HCT116 (cell line): ENCODE measurements at regions not wholly inside any gene's neighbourhood (a gene's known extent, or its start where the extent isn't known, plus 50 kb on each side); places are given as distances from the start of the nearest gene placed in this dataset.

Source experiments
- ATAC-seq: fragments of 200-7000 bp; cut with Tn5 transposase; 2 replicates; pipeline ENCODE4 v1.9.1; 2020; ENCODE audit warnings: mild to moderate bottlenecking, moderate library complexity
- BruUV-seq: library from RNA; stranded (reverse); fragments of 400-500 nt; replicated peaks from 2 replicates; lab custom pipeline; 2021; lab: Mats Ljungman, UMichigan
- CTCF ChIA-PET: fragments of 300-600 bp; sonication (Branson Sonifier 250); formaldehyde crosslinking; loops from one replicate; lab custom pipeline; 2021; ENCODE audit warnings: antibody characterized with exemption; lab: Charles Lee
- POLR2A ChIA-PET: fragments of 300-600, 350-600 bp; sonication (Branson Sonifier 250); formaldehyde crosslinking; loops from one replicate; lab custom pipeline; 2021; ENCODE audit warnings: antibody characterized with exemption; lab: Charles Lee
- RAD21 ChIA-PET, 2 experiments: fragments of 300-600 bp; sonication (Branson Sonifier 250); formaldehyde crosslinking; loops; one replicate each; lab custom pipeline; 2023; ENCODE audit warnings: low total read pairs in 2 of 2; ENCODE audit not compliant: uncharacterized antibody in 2 of 2, unreplicated experiment in 2 of 2, low non-redundant PET in 1 of 2; lab: Charles Lee
- DNase-seq: peaks from one replicate; pipeline ENCODE4 v3.0.0-alpha.2; 2010; ENCODE audit warnings: low read depth, low spot score
- H2AFZ ChIP-seq: fragments of 200-600 bp; shearing (Covaris generic), sonication (generic); 2 replicates; pipeline ENCODE4 v1.6.1; 2017; ENCODE audit warnings: low read depth, mixed run types, mixed read lengths, antibody characterized with exemption, low read length; ENCODE audit not compliant: poor library complexity, severe bottlenecking
- H3K27ac ChIP-seq: 2 replicates; pipeline ENCODE4 v1.5.1; 2012; ENCODE audit warnings: low read depth, low read length
- H3K27me3 ChIP-seq: fragments of 200-600 bp; sonication (generic); 2 replicates; pipeline ENCODE4 v1.6.1; 2016; ENCODE audit warnings: mixed run types, low read length, mixed read lengths; ENCODE audit not compliant: insufficient read depth
- H3K36me3 ChIP-seq, 2 experiments: fragments of 200-500 bp in 1 of 2; fragments of 200-600 bp in 1 of 2; sonication (Bioruptor generic) in 1 of 2; sonication (generic) in 1 of 2; 2 replicates each; pipeline versions ENCODE4 v1.5.1 to v1.6.1; 2014 to 2016; ENCODE audit warnings: low read length in 2 of 2, inconsistent platforms in 1 of 2, mixed read lengths in 1 of 2, mixed run types in 1 of 2; ENCODE audit not compliant: insufficient read depth in 2 of 2, control insufficient read depth in 1 of 2
- H3K4me1 ChIP-seq, 2 experiments: fragments of 200-600 bp in 1 of 2; sonication (generic) in 1 of 2; 2 replicates each; pipeline versions ENCODE4 v1.5.1 to v1.6.1; 2012 to 2017; ENCODE audit warnings: low read length in 2 of 2, inconsistent platforms in 1 of 2, mild to moderate bottlenecking in 1 of 2, mixed read lengths in 1 of 2, mixed run types in 1 of 2, moderate library complexity in 1 of 2; ENCODE audit not compliant: insufficient read depth in 2 of 2, control insufficient read depth in 1 of 2
- H3K4me2 ChIP-seq: fragments of 200-600 bp; sonication (generic); 2 replicates; pipeline ENCODE4 v1.6.1; 2017; ENCODE audit warnings: mixed run types, low read length, mixed read lengths
- H3K4me3 ChIP-seq, 2 experiments: fragments of 200-600 bp in 1 of 2; sonication (generic) in 1 of 2; replicated peaks in 1 of 2; 2 replicates each; pipeline ENCODE4 v1.5.1; 2011 to 2016; ENCODE audit warnings: low read length in 2 of 2, control low read depth in 1 of 2, low read depth in 1 of 2, mild to moderate bottlenecking in 1 of 2, mixed read lengths in 1 of 2, mixed run types in 1 of 2
- H3K79me2 ChIP-seq: fragments of 200-600 bp; sonication (generic); 2 replicates; pipeline ENCODE4 v1.6.1; 2017; ENCODE audit warnings: mild to moderate bottlenecking, mixed run types, low read length, moderate library complexity, mixed read lengths; ENCODE audit not compliant: insufficient read depth
- H3K9ac ChIP-seq: fragments of 200-600 bp; sonication (generic); 2 replicates; pipeline ENCODE4 v1.6.1; 2016; ENCODE audit warnings: low read length, mixed read lengths
- H3K9me2 ChIP-seq: fragments of 200-600 bp; sonication (generic), shearing (Covaris generic); 2 replicates; pipeline ENCODE4 v1.6.1; 2017; ENCODE audit warnings: mixed run types, mild to moderate bottlenecking, moderate library complexity; ENCODE audit not compliant: insufficient read depth
- H3K9me3 ChIP-seq, 2 experiments: fragments of 200-500 bp in 1 of 2; fragments of 200-600 bp in 1 of 2; sonication (Bioruptor generic) in 1 of 2; sonication (generic) in 1 of 2; 2 replicates each; pipeline ENCODE4 v1.6.1; 2014 to 2017; ENCODE audit warnings: low read length in 2 of 2, mixed read lengths in 2 of 2, inconsistent platforms in 1 of 2, low read depth in 1 of 2, mild to moderate bottlenecking in 1 of 2, mixed run types in 1 of 2, moderate library complexity in 1 of 2; ENCODE audit not compliant: control insufficient read depth in 1 of 2, insufficient read depth in 1 of 2
- H4K20me1 ChIP-seq: fragments of 200-600 bp; sonication (generic), shearing (Covaris generic); 2 replicates; pipeline ENCODE4 v1.6.1; 2017; ENCODE audit warnings: mixed run types, mild to moderate bottlenecking, moderate library complexity; ENCODE audit not compliant: insufficient read depth
- CEBPB ChIP-seq: IDR thresholded peaks from 2 replicates; pipeline ENCODE4 v1.6.1; 2012; ENCODE audit warnings: low read depth
- CTCF ChIP-seq, 3 experiments: fragments of 200-600 bp in 1 of 3; sonication (generic) in 1 of 3; IDR thresholded peaks in 2 of 3; conservative IDR thresholded peaks in 1 of 3; 2 replicates each; pipeline ENCODE4 v1.5.1; 2012 to 2017; ENCODE audit warnings: low read depth in 2 of 3, low read length in 2 of 3, antibody characterized with exemption in 1 of 3, borderline replicate concordance in 1 of 3, control low read depth in 1 of 3, mild to moderate bottlenecking in 1 of 3, mixed read lengths in 1 of 3, mixed run types in 1 of 3, moderate library complexity in 1 of 3; ENCODE audit not compliant: insufficient read depth in 1 of 3
- EGR1 ChIP-seq: IDR thresholded peaks from 2 replicates; pipeline ENCODE4 v1.6.1; 2012; ENCODE audit warnings: low read depth
- ELF1 ChIP-seq: IDR thresholded peaks from 2 replicates; pipeline ENCODE4 v1.6.1; 2012; ENCODE audit warnings: low read depth, borderline replicate concordance
- EZH2 ChIP-seq: fragments of 200-600 bp; sonication (generic); IDR thresholded peaks from 2 replicates; pipeline ENCODE4 v1.6.1; 2017; ENCODE audit warnings: antibody characterized with exemption, mixed run types
- JUND ChIP-seq: IDR thresholded peaks from 2 replicates; pipeline ENCODE4 v1.6.1; 2012
- RAD21 ChIP-seq: IDR thresholded peaks from 2 replicates; pipeline ENCODE4 v1.6.1; 2012; ENCODE audit warnings: low read depth, mild to moderate bottlenecking
- REST ChIP-seq: IDR thresholded peaks from 2 replicates; pipeline ENCODE4 v1.6.1; 2012; ENCODE audit warnings: low read depth
- SP1 ChIP-seq: IDR thresholded peaks from 2 replicates; pipeline ENCODE4 v1.6.1; 2012; ENCODE audit warnings: low read depth
- TCF7L2 ChIP-seq: IDR thresholded peaks from 2 replicates; pipeline ENCODE4 v1.7.0; 2011; ENCODE audit warnings: borderline replicate concordance, inconsistent platforms; ENCODE audit not compliant: insufficient read depth, insufficient read length; ENCODE audit errors: extremely low read depth
- ZFX ChIP-seq: fragments of 450-650 bp; IDR thresholded peaks from 2 replicates; pipeline ENCODE4 v1.6.1; 2017
- ZNF274 ChIP-seq: fragments of 200-500 bp; sonication (Bioruptor generic); IDR thresholded peaks from 2 replicates; pipeline ENCODE4 v1.6.1; 2014; ENCODE audit warnings: mild to moderate bottlenecking, low read depth, low read length, inconsistent platforms
- intact Hi-C: fragments of 100-400 bp; cut with micrococcal nuclease; formaldehyde crosslinking; loops from 2 replicates; pipeline ENCODE4 v1.10.0; 2022

- Histone ChIP-seq H2AFZ (no peak overlapping the region), H3K4me1 (peaks cover 0 to 35% of the 10 kb centered on the region in 2 experiments; a peak in 3 of 4 replicates), H3K9ac (no peak overlapping the region), H3K4me3 (no peak overlapping the region), H3K36me3 (no peaks in the 10 kb centered on the region), H3K27me3 (no peaks in the 10 kb centered on the region), H3K79me2 (no peaks in the 10 kb centered on the region), H3K4me2 (no peak overlapping the region), H3K27ac (no peak overlapping the region), H3K9me2 (no peaks in the 10 kb centered on the region), H4K20me1 (no peaks in the 10 kb centered on the region), H3K9me3 (no peaks in the 10 kb centered on the region)
- RAD21 ChIA-PET = no interaction called here
- POLR2A ChIA-PET = no interaction called here
- no peak for DNase-seq
- intact Hi-C loops = no loop called here
- TF ChIP-seq TCF7L2 (no peak), REST (no peak), ELF1 (no peak), ZFX (no peak), RAD21 (no peak), SP1 (no peak), JUND (no peak)
- no TSS peak for BruUV-seq
- CTCF ChIA-PET = no interaction called here
- ATAC-seq = no peak
These were observed 70.4 kb downstream of the SPRY4 start for GRCh38 chr5:142254431-142254830.

- POLR2A ChIA-PET = no interaction called here
- ATAC-seq (no peak), DNase-seq (no peak)
- CTCF ChIA-PET = no interaction called here
- RAD21 ChIA-PET = no interaction called here
- Histone ChIP-seq H4K20me1 (no peaks in the 10 kb centered on the region), H3K9me3 (no peaks in the 10 kb centered on the region), H3K27me3 (no peaks in the 10 kb centered on the region), H3K9me2 (no peaks in the 10 kb centered on the region), H3K27ac (no peak overlapping the region), H2AFZ (no peak overlapping the region), H3K9ac (no peak overlapping the region), H3K4me2 (no peak overlapping the region), H3K79me2 (no peaks in the 10 kb centered on the region), H3K4me3 (no peak overlapping the region), H3K4me1 (peaks cover 0 to 35% of the 10 kb centered on the region in 2 experiments; a peak in 3 of 4 replicates), H3K36me3 (no peaks in the 10 kb centered on the region)
- intact Hi-C loops = no loop called here
- TF ChIP-seq CTCF (IDR thresholded peaks at IDR 0.05 in 2 of 3, conservative IDR thresholded peaks at IDR 0.05 in 1 of 3; ENCODE audit: borderline replicate concordance in 1 of 3, insufficient read depth in 1 of 3, low read depth in 2 of 3, low read length in 2 of 3) (no peak), EZH2 (no peak), EGR1 (no peak), TCF7L2 (no peak), CEBPB (no peak), ZNF274 (no peak)
- BruUV-seq = no TSS peak
These were observed 70.9 kb downstream of the SPRY4 start for GRCh38 chr5:142253938-142254337.
